Skeletal muscle tissue (tissue), 3 donors: ENCODE measurements at regions not wholly inside any gene's neighbourhood (a gene's known extent, or its start where the extent isn't known, plus 50 kb on each side); places are given as distances from the start of the nearest gene placed in this dataset.

Experiments used
- H3K27ac ChIP-seq: one replicate; pipeline ENCODE4 v1.7.0; 2013; ENCODE audit warnings: mild to moderate bottlenecking, low read depth, low read length, inconsistent platforms
- H3K27me3 ChIP-seq, 3 donors: one replicate each; pipeline ENCODE4 v1.7.0; 2013; ENCODE audit warnings: low read length in 3 of 3; ENCODE audit not compliant: control insufficient read depth in 3 of 3, insufficient read depth in 3 of 3
- H3K36me3 ChIP-seq, 3 donors: one replicate each; pipeline ENCODE4 v1.7.0; 2013; ENCODE audit warnings: low read length in 3 of 3; ENCODE audit not compliant: control insufficient read depth in 3 of 3, insufficient read depth in 3 of 3
- H3K4me1 ChIP-seq, 3 donors: one replicate each; pipeline ENCODE4 v1.7.0; 2013; ENCODE audit warnings: low read length in 3 of 3, mild to moderate bottlenecking in 3 of 3; ENCODE audit not compliant: control insufficient read depth in 3 of 3, insufficient read depth in 3 of 3
- H3K4me3 ChIP-seq, 3 donors: one replicate each; pipeline ENCODE4 v1.7.0; 2013; ENCODE audit warnings: low read length in 3 of 3
- H3K9ac ChIP-seq, 3 donors: one replicate each; pipeline ENCODE4 v1.7.0; 2013; ENCODE audit warnings: low read length in 3 of 3, mild to moderate bottlenecking in 3 of 3, moderate library complexity in 2 of 3, low read depth in 1 of 3
- H3K9me3 ChIP-seq, 3 donors: one replicate each; pipeline ENCODE4 v1.7.0; 2013; ENCODE audit warnings: low read length in 3 of 3; ENCODE audit not compliant: control insufficient read depth in 3 of 3
- donor health status: Osteomylitis.

GRCh38 chr13:75154331-75154730, 327.6 kb downstream of the TBC1D4 start:
- Histone ChIP-seq H3K9me3 (peaks cover 0 to 2% (median 0%) of the 10 kb centered on the region in 3 donors), H3K9ac (no peak overlapping the region), H3K4me1 (no peaks in the 10 kb centered on the region), H3K36me3 (no peaks in the 10 kb centered on the region), H3K27ac (no peak overlapping the region), H3K27me3 (no peaks in the 10 kb centered on the region), H3K4me3 (no peak overlapping the region)

DNA sequence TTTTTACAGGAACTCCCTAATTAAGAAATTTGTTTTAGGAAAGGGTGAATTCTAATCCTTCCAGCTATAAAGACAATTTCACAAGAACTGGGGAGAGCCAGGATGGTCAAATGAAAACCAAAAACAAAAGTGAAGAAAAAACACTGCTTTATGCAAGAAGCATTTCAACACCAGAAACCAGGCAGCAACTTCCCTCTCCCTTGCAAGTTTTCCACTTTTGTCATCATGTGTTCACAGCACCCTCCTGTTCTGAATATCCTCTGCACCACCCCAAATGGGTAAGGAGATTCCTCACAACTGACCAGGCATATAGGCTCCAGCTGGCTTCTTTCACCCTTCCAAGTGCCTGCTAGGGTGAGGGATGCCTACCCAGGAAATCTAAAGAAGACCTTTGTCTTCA, 328.1 kb downstream of the TBC1D4 start:
- Histone ChIP-seq H3K27me3 (no peaks in the 10 kb centered on the region), H3K36me3 (no peaks in the 10 kb centered on the region), H3K27ac (no peak overlapping the region), H3K4me1 (no peaks in the 10 kb centered on the region), H3K4me3 (no peak overlapping the region), H3K9me3 (peaks cover 0 to 2% (median 0%) of the 10 kb centered on the region in 3 donors), H3K9ac (no peak overlapping the region)

- Histone ChIP-seq H3K9me3 (peaks cover 0 to 2% (median 0%) of the 10 kb centered on the region in 3 donors), H3K36me3 (no peaks in the 10 kb centered on the region), H3K4me1 (no peaks in the 10 kb centered on the region), H3K27me3 (no peaks in the 10 kb centered on the region), H3K27ac (no peak overlapping the region), H3K4me3 (no peak overlapping the region), H3K9ac (no peak overlapping the region)
These were observed 328.6 kb downstream of the TBC1D4 start for GRCh38 chr13:75153386-75153785.

DNA sequence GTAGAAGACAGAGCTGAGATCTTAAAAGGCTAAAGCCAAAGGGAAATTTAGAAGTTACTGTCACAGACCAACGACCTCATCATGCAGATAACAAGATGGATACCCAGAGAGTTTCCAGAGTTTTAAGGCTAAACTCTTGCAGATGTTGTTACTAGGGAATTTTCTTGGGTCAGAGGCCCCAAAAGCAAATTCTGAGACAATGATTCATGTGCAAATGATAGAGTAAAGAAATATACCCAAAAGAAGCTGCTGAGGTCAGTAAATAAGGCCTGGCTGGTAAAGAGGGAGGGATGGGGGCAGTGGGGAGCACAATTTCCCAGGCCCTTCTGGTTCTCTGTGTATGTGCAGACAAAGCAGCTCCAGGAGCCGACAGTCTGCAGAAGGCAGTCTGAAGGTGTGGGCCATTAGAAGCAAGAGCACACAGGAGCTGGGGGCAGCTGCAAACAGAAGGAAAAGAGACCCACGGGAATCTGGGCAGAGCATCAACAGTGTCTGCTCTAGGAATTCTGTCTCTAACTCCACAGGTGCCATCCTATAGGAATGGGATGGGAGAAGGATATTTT, 330.8 kb downstream of the TBC1D4 start:
- no peaks in the 10 kb centered on the region for H3K36me3 ChIP-seq
- no peaks in the 10 kb centered on the region for H3K27me3 ChIP-seq
- no peak overlapping the region for H3K4me3 ChIP-seq
- H3K9me3 ChIP-seq: no peaks in the 10 kb centered on the region
- H3K27ac ChIP-seq: no peak overlapping the region
- no peaks in the 10 kb centered on the region for H3K4me1 ChIP-seq
- H3K9ac ChIP-seq: no peak overlapping the region

GRCh38 chr13:75149776-75150175, 332.2 kb downstream of the TBC1D4 start:
- no peaks in the 10 kb centered on the region for H3K36me3 ChIP-seq
- H3K4me3 ChIP-seq: no peak overlapping the region
- no peak overlapping the region for H3K9ac ChIP-seq
- H3K9me3 ChIP-seq: no peaks in the 10 kb centered on the region
- H3K27me3 ChIP-seq: no peaks in the 10 kb centered on the region
- no peak overlapping the region for H3K27ac ChIP-seq
- H3K4me1 ChIP-seq: no peaks in the 10 kb centered on the region

DNA sequence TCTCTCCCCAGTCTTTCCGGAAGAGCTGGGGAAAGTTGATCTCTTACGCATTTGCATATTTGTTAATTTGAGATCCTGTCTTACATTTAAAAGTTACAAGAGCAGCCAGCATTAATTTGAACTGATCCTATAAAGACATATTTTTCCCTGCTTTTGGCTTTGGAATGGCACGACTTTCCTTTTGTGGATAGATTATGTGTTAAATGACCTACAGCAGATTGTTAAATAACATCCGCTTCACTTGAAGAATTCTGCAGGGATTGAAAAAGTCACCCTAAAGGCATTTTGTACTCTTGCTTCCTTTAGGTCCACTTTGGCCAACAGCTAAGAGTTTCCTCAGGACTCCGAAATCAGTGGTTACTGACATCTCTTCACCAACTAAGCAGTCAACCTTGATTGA, 334.0 kb downstream of the TBC1D4 start:
- no peaks in the 10 kb centered on the region for H3K36me3 ChIP-seq
- H3K9ac ChIP-seq: no peak overlapping the region
- H3K27me3 ChIP-seq: no peaks in the 10 kb centered on the region
- no peaks in the 10 kb centered on the region for H3K9me3 ChIP-seq
- H3K27ac ChIP-seq: no peak overlapping the region
- no peaks in the 10 kb centered on the region for H3K4me1 ChIP-seq
- H3K4me3 ChIP-seq: no peak overlapping the region

DNA sequence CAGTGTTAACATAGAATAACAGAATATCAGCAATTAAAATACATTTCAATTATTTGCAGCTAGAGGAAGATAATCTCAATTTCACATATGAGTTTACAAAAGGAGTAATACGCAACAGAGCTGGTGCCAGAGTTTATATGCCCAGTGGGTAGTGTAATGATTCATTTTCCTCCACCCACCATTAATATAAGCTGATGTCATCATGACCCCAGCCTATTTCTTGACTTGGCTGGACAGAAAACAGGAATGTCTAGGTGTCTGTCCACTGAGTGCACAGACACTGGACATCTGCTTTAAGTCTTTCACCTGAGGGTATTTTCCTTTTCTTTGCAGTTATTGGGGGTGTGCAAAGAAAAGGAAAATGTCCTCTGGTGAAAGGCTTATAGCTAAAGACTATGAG, 335.5 kb downstream of the TBC1D4 start:
- H3K36me3 ChIP-seq: no peaks in the 10 kb centered on the region
- H3K4me3 ChIP-seq: no peak overlapping the region
- no peaks in the 10 kb centered on the region for H3K9me3 ChIP-seq
- no peak overlapping the region for H3K27ac ChIP-seq
- H3K9ac ChIP-seq: no peak overlapping the region
- no peaks in the 10 kb centered on the region for H3K4me1 ChIP-seq
- H3K27me3 ChIP-seq: no peaks in the 10 kb centered on the region

DNA sequence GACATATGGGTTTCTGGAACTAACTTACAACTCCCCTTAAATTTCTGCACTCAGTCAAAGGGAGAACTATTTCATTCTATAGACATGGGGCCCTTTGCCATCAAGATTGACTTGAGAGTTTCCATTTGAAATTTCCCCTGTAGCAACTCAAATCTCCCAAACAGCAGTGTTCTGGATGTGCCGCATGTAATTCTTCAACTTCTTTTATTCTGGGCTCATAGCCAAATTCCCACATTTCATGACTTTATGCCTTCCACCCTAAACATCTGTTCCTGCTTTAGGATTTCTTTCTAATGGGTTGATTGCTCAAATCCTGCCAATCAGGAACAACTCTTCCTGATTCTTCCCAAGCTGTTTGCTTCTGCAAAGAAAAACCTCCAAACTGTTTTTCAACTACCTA, 336.0 kb downstream of the TBC1D4 start:
- no peaks in the 10 kb centered on the region for H3K27me3 ChIP-seq
- no peaks in the 10 kb centered on the region for H3K9me3 ChIP-seq
- no peaks in the 10 kb centered on the region for H3K4me1 ChIP-seq
- no peak overlapping the region for H3K27ac ChIP-seq
- no peak overlapping the region for H3K4me3 ChIP-seq
- no peaks in the 10 kb centered on the region for H3K36me3 ChIP-seq
- no peak overlapping the region for H3K9ac ChIP-seq

DNA sequence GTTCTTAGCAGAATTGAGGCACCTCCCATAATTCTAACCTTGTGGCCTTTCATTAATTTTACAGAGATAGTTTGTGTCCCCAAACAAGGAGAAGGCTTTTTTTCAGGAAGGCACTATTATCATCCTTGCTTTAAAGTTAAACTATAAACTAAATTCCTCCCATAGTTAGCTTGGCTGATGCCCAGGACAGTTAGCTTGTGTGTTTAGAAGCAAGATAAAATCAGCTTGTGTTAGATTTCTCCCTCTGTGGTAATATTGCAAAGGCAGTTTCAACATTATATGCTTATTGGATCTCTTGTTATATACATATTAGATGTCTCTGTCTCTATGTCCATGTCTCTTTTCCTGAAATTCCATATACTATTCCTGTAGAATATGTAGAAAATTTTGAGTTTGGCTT, 342.7 kb downstream of the TBC1D4 start:
- Histone ChIP-seq H3K4me3 (no peak overlapping the region), H3K9me3 (peaks cover 0 to 4% (median 3%) of the 10 kb centered on the region in 3 donors), H3K36me3 (no peaks in the 10 kb centered on the region), H3K9ac (no peak overlapping the region), H3K27ac (no peak overlapping the region), H3K27me3 (no peaks in the 10 kb centered on the region), H3K4me1 (no peaks in the 10 kb centered on the region)

DNA sequence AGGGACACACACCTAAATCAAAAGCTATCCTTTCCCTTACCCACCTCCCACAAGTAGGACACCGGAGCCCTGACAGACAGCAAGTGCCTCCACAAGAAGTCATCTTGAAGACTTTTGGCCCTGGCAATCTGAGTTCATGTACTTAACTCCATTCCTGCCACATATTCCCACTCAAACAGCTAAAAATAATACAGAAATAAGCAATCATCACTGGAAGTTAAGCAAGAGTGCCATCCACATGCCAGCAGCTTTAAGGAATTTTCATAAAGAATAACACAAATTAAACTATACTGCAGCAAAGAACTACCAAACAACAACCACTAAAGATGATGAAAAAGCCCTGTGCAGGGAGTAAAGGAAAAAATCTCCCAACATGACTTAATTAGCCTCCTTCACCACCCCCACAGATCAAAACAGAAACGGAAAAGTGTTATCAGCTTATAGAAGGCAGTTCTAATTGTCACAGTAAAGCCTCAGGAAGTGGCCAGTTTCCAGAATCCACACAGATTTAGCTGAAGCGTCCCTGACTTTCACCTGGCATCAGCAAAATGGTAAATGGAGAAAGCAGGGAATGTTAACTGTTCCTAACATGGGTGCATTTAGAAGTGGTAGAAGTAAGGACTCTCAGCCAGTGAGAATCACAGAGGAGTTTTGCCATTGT, 343.9 kb downstream of the TBC1D4 start:
- H3K27me3 ChIP-seq: no peaks in the 10 kb centered on the region
- no peaks in the 10 kb centered on the region for H3K36me3 ChIP-seq
- H3K9me3 ChIP-seq: peaks cover 0 to 4% (median 3%) of the 10 kb centered on the region in 3 donors
- no peak overlapping the region for H3K4me3 ChIP-seq
- no peaks in the 10 kb centered on the region for H3K4me1 ChIP-seq
- H3K27ac ChIP-seq: no peak overlapping the region
- H3K9ac ChIP-seq: no peak overlapping the region
